ENCODE measurements at regions not wholly inside any gene's neighbourhood (a gene's known extent, or its start where the extent isn't known, plus 50 kb on each side); places are given as distances from the start of the nearest gene placed in this dataset.

DNA sequence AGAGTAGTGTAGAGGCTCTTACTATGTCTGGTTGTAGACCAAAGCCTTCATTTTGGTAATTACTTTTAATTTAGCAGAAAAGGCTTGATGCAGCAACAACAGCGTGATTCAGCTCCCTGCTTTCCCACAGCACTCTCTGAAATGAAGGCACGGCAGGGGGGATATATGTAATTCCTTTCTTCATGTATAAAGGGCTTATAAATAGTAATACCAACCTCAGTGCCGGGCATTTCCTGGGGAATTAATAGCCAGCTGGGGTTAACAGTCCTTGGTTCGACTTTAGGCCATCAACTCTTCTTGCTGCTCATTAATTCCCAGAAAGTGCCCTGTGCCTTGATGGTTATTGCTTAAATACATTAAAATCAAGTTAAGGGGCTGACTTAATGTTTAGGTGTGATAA lies 669.0 kb downstream of the ZNF674 start:
- no peak for TF ChIP-seq POLR2AphosphoS5 (IDR thresholded peaks at IDR 0.05)
- TF ChIP-seq, protein P1, sequence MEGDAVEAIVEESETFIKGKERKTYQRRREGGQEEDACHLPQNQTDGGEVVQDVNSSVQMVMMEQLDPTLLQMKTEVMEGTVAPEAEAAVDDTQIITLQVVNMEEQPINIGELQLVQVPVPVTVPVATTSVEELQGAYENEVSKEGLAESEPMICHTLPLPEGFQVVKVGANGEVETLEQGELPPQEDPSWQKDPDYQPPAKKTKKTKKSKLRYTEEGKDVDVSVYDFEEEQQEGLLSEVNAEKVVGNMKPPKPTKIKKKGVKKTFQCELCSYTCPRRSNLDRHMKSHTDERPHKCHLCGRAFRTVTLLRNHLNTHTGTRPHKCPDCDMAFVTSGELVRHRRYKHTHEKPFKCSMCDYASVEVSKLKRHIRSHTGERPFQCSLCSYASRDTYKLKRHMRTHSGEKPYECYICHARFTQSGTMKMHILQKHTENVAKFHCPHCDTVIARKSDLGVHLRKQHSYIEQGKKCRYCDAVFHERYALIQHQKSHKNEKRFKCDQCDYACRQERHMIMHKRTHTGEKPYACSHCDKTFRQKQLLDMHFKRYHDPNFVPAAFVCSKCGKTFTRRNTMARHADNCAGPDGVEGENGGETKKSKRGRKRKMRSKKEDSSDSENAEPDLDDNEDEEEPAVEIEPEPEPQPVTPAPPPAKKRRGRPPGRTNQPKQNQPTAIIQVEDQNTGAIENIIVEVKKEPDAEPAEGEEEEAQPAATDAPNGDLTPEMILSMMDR (IDR thresholded peaks at IDR 0.05): no peak
- TF ChIP-seq POLR2A (IDR thresholded peaks at IDR 0.05): no peak
